GM21367 (cell line): ENCODE measurements at regions not wholly inside any gene's neighbourhood (a gene's known extent, or its start where the extent isn't known, plus 50 kb on each side); places are given as distances from the start of the nearest gene placed in this dataset.

Experiments used
- ATAC-seq: cut with Tn5 transposase; IDR thresholded peaks from one replicate; pipeline ENCODE4 v1.9.1; 2021; ENCODE audit not compliant: unreplicated experiment

DNA sequence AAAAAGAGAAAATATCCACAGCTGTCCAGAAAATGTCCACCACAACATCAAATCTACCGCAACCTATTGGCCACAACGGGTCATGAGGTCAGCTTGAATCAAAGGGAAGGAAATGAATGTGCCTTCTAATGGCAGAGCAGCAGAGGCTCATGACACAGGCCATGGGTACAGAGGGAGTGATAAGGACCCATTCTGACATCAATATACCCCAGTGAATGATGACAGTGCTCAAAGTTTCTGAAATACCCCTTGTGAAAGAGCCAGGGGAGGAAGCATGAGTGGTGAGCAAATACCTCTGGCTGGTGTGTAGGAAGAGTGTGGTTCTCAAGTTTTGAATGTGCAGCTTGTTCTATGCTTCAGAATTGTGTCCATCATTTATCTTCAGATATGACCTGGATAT is 348.2 kb downstream of the IRX1 start:
- no peak for ATAC-seq

DNA sequence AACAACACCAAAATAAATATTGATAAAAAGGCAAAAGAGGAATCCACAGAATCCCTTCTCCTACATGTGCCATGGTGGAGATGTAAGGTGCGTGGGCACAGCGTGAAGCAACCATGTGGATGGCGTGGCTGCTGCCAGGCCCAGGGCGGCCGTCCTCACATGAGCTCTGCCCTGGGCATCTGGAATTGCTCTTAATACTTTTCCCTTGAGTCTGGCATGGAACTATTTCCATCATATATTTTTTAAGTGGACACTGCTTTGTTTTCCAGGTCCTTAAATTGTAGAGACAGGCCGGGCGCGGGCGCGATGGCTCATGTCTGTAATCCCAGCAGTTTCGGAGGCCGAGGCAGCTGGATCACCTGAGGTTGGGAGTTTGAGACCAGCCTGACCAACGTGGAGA is 349.3 kb downstream of the IRX1 start:
- ATAC-seq, result no peak

- no peak for ATAC-seq
Measured at GRCh38 chr5:3948838-3949237, 353.2 kb downstream of the IRX1 start.

DNA sequence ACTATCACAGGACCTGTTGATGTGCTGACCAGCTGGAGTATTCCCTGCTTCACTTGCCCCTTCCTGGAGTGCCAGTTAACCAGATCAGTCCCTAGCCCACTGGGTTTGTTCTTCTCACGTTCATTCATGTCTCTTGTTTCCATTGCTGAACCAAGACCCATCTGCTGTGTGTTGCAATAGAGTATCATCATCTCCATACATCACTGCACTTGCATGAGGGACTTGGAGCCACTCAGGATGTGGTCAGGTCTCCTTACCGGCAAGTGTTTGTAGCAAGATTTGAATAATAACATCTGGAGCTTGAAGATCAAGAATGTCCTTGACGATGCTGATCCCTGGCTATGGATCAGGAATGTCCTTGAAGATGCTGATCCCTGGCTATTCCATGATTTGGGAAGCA is 358.6 kb downstream of the IRX1 start:
- ATAC-seq, result no peak

DNA sequence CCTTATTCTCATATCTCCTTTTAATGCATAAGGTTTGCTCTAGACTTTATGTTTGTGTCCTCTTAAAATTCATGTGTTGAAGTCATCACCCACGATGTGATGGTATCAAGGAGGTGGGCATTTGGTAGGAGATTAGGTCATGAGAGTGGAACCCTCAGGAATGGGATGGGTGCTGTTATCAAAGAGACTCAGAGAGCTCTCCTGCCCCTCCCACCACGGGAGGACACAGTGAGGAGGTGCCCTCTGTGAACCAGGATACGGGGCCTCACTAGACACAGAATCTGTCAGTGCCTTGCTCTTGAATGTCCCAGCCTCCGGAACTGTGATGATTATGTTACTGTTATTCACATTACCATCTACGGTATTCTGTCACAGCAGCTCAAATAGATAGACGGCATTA is 359.0 kb downstream of the IRX1 start:
- no peak for ATAC-seq

DNA sequence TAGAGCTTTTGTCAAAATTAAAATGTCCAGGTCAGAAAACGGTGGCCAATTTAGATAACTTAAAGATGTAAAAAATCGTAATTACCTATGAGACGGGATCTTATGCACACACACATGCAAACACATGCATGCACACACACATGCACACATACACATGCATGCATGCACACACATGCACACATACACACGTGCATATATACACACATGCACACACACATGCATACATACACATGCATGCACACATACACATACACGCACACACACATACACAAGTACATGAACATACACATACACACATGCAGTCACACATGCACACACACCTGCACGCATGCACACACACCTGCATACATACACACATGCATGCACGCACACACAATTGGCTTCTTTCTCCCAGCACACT is 362.0 kb downstream of the IRX1 start:
- ATAC-seq, result no peak

GRCh38 chr5:3958389-3958788 is 362.8 kb downstream of the IRX1 start:
- ATAC-seq, result no peak

DNA sequence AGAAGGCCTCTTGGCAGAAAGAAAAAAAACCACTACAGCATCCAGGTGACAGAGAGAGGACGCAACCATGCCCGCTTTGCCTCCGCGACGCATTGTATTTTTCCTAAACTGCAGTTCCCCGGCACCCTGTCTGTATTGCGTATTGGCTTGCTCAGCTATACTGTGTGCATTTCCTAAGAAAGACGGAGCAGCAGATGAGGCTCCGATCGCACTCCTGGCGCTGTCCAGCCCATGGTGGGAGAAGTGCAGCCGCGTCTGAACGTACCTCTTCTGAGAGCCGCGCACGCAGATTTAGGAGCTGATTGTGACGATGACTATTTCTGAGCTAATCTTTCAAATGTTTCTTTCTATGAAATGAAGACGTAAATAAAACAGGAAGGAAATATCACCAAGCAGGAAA is 366.5 kb downstream of the IRX1 start:
- ATAC-seq, result no peak

DNA sequence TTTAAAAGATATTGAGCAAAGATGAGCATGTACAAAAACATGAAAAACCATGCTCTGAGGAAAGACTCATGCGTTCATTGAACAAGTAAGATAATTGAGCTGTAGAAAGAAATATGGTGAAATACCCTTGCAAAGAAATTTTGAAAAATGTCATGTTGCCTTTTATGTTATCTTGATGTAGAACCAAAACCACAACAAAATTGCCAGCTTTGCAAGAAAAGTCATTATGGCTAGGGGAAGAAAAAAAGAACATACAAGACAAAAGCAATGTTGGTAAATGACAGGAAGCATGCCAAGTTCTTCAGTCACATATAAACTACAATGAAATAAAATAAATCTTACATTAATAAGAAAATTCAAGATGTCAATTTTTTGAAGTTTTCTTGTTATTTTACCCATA is 368.0 kb downstream of the IRX1 start:
- no peak for ATAC-seq

DNA sequence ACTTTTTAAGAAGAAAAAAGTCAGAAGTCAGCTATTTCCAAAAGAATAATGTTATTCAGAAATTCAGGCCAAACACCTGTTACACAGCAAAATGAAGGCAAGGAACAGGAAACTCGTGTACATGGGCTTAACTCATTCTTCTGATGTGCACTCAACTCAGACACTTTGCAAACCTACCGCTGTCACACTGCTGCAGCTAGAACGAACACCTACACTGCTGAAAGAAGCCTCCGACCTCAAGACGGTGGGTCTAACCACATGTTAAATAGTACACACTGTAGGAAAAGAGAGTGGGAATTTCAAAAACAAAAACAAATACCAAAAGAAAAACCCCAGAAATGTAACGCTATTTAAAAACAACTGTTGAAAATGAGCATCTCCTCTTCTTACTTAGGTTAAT is 384.5 kb downstream of the IRX1 start:
- no peak for ATAC-seq

GRCh38 chr5:3987867-3988266 is 392.2 kb downstream of the IRX1 start:
- ATAC-seq, result no peak

DNA sequence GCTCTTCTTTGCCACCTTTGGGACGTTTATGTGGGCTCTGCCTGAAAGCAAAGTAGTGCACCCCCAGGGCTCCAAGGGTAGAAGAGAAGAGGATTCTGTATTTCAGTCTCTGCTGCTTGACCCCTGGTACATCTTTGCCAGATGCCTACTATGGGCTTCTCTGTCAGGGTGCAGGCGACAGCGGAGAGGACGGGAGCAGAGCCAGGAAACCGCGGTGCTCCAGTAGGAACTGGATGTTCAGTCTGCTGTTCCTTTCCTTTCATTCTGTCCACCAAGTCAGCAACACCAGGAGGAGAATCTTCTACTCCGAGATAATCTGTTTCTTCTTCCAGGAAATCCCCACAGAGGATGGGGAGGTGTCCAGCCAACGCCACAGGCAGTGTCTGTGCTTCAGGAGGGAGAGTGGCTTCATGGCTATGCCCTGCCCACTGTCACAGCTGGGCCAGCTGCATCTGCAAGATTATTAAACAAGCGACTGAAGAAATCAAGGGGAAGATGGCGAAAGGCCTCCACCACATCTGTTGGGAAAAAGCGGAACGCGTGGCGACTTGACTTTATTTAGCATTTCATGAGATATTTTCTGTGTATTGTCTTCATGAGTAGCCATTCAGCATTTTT is 398.3 kb downstream of the IRX1 start:
- no peak for ATAC-seq

GRCh38 chr5:3994628-3995027 is 399.0 kb downstream of the IRX1 start:
- ATAC-seq, result no peak

GRCh38 chr5:3995954-3996619 is 400.5 kb downstream of the IRX1 start:
- no peak for ATAC-seq

- no peak for ATAC-seq
Measured at GRCh38 chr5:3996707-3997336, 401.2 kb downstream of the IRX1 start.

DNA sequence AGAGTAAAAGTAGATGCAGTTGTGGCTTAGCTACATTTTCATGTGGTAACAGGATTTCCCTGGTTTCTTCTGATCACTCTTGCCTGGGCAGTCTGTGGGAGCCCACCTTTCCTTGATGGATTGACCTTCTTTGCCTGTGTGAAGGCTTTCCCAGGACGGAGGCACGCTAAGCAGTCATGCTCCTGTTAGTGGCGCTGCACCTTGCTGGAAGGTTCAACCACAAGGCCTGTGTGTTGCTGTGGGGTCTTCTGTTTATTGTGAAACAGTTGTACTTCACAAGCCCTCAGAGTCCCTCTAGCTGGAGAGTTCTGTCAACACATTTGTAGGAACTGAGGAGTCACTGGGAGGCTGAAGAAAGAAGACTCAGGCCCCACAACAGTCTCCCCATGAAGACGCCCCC is 402.0 kb downstream of the IRX1 start:
- ATAC-seq, result no peak

GRCh38 chr5:3999929-4000328 is 404.3 kb downstream of the IRX1 start:
- ATAC-seq, result no peak

DNA sequence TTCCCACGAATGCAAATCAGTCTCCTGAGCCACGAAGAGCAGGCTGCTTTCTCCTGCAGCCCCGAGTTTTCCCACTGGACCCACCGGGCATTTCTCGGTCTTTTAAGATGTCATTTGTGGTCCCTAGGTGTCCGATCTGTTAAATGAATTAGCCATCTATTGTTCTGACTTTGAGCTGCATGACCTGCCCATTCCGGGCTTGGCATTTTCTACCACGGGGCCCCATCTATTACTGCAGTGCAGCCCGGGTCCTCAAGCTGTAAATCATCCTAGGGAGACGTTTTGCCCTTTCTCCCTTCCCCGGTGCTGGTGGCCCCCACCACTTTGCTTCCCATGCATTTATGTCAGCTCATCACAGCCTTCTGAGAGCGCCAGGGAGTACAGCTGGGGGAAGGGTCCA is 405.4 kb downstream of the IRX1 start:
- ATAC-seq, result no peak

- no peak for ATAC-seq
Measured at GRCh38 chr5:4001758-4002533, 406.3 kb downstream of the IRX1 start.

DNA sequence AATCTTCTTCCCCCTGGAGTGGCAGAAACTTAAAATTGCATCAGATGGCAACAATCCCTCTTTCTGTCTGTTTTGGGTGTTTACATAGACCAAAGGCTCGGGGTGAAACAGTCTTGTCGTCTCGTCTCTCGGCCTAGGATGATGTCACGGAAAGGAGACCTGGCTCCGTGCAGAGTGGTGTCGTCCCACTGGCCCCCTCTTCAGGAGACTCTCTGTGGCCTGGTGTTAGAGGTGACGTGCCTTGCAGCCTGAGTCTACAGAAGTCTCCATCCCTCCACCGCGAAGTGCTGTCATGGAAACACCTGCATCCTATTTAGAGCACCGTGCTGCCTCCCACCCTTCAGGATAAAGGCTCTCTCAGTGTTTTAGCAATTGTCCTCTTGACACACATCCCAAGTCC is 409.7 kb downstream of the IRX1 start:
- ATAC-seq, result no peak

- no peak for ATAC-seq
Measured at GRCh38 chr5:4007001-4007400, 411.4 kb downstream of the IRX1 start.

GRCh38 chr5:4011943-4012342 is 416.3 kb downstream of the IRX1 start:
- no peak for ATAC-seq
